Dedifferentiated amniotic fluid mesenchymal stem cell (primary cell): ENCODE measurements at regions not wholly inside any gene's neighbourhood (a gene's known extent, or its start where the extent isn't known, plus 50 kb on each side); places are given as distances from the start of the nearest gene placed in this dataset.

Experiments
- DNase-seq: peaks from one replicate; pipeline ENCODE4 v3.0.0-alpha.2; 2016; ENCODE audit errors: extremely low spot score

DNA sequence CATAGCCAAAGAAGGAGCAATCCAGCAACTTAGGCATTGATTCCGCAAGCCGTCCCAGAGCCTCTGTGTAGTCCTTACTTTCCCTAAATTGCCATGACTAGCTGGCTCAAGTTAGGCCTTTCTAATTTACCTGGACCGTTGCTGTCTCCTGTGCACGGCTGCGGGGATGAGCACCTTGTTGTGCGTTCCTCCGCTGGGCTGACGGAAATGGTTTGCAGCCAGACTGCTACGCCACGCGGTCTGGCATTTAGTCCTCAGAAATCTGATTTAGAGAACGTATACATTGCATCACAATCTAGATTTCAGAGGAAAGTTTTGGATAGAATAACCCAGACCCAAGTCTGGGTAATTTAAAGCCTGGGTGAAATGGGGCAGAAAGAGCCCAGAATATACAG lies 133.2 kb upstream of the ARHGAP5 start:
- DNase-seq, result no peak

DNA sequence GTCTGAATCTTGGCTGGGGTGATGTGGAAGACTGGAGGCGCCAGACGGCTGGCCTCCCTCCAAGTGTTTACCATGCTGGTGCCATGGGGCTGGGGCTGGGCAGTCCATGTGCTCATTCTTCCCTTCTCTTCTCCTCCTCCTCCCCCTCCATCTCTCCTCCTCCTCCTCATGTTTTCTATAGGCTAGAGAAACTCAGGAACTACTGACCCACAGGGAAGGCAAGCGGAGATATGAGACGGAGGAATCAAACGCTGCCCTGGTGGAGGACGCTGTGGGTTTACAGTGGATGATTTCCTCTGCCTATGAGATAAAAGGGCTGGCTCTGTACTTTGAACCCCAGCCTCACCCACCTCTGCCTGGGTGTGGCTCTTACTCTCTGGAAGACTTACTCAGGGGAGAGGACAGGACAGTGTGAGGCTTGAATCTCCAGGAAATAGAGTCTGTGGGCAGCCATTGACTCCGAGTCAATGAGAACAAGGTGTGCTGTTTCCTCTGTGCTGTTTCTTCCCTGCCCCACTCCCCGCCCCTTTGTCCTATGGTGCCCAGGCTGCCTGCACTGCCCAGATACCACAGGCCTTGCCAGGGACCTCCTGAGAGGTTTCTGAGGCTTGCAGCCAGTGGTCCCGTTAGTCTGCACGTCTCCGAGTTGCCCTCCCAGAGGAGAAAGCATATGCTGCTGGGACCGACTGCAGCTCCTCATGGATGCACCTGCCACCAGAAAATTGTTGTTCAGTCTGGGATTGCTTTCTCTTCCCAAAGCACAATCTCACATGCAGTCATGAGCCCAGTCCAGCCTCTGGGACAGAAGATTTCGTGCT lies 132.6 kb upstream of the ARHGAP5 start:
- DNase-seq, result no peak

DNA sequence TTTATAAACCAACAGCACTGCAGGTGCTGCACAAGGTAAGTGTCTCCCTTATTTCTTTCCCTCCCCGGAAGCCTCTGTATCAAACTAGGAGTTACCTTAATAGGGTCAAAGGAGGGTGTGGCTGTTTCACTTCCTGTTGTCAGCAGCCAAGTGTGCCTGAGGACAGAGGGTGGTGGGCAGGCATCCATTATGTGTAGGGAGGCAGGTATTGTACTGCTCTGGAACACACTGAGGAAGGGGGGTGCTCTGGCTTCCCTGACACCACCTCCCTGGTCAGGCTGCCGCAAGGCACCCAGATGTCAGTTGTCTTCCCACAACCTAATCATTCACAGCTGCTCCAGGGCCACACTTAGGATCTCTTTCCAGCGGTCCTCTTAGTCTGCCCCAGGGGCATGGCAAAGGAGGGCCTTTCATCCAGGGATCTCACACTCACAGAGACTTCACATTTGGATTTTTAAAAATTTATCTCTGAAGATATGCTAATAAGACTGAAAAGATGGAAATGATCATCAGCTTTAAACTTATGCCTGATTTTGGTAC lies 132.0 kb upstream of the ARHGAP5 start:
- no peak for DNase-seq

DNA sequence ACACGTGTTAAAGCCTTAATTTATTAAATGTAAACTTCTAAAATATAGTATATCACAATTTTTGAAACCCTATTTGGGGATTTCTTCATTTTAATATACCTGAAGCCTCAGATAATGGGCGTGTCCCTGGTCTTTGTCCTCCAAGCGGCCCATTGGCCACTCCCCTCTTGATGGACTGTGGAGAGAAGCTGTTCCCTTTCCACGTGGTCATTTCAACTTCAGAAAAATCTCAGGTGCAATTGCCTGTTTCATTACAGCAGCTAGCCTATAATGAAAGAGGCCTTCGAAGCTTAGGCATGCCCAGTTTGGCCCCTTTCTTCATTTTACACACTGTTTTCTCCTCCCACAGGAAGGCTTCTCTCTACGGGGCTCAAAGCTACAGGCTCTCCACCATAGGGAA lies 131.4 kb upstream of the ARHGAP5 start:
- no peak for DNase-seq

DNA sequence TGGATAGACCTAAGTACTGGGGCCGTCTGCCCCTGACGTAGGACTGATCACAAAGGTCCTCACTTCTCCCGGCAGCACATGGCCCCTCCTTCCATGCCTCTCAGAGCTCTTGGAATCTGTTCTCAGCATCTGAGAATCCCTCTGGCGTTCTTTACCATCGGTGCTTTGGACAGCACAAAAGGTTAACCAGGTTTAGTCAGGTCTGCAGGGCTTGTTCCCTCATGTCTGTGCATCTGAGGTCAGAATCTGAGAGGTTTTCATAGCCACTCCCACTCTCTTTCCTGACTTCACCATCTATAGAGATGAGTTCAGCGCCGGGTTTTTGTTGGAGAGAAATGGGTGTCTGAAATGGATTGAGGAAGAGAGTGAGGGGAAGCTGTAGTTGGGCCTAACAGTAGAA lies 130.0 kb upstream of the ARHGAP5 start:
- DNase-seq, result no peak

DNA sequence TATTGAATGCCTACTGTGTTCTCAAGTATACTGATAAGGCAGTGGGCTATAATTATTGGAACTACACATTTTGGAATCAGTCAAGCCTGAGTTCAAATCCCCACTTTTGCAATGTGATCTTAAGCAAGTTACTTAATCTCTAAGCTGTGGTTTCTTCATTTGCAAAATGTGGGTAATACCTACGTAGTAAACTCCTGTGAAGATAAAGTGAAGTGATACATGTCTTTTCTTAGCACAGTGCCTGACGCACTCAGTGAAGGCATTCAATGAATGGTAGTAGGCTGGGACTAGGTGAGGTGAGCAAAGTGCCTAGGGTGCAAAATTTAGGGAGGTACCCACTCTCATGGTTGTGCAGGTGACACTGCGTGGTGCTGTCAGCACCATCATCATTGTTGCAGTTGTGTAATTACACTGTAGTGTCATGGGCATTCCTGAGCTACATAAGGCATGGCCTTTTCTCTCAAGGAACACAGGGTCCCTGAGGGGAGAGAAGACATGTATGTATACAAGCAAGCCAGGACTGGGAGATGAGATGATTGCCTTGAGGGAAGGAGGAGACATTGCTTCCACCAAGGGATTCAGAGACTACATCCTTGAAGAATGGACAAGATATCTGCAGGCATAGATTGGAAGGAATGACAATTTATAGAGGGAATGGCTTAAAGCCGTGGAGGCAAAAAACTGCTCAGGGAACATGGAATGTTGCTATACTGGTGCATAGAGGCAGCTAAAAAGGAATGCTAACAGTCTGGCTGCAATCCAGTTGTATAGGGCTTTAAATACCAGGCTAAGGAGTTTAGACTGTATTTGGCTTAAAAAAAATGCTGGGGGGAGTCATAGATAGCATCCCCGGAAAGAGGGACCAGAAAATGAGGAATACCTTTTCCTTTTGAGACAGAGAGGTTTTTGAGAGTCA lies 129.2 kb upstream of the ARHGAP5 start:
- no peak for DNase-seq

DNA sequence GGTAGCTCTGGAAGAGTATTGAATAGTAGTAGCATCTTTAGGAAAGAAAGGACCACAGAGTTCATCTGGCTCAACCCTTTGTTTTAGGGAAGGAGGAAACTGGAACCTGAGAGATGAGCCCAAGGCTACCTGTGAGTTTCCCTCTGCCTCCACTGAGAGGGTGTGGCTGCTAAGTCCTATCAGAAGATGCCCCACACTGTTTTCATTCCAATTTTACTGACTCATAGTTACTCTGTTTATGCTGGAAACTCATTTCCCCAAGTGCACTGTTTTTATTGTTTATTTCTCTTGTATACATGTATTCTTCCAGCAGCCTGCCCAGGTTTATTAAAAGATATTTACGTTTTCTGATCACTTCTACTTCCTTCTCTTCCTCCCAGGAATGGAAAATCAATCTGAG lies 127.4 kb upstream of the ARHGAP5 start:
- DNase-seq, result peak; percentile 32

DNA sequence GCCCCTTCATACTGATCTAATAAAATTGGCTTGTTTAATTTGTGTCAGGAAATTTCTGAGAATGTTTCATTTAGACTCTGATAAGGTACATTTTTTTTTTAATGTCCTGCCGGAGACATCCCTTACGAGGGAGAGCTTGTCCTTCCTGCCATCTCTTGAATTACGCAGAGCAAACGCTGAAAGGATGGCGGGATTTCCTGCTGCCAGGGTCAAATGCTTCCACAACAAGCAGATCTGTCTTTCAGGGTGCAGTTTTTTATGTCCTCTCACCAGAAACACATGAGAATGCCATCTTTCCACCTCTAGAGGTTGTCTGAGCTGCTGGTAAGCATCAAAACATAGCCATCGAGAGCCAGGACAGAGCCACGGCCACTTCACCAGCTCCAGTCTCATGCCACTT lies 126.8 kb upstream of the ARHGAP5 start:
- DNase-seq, result no peak

DNA sequence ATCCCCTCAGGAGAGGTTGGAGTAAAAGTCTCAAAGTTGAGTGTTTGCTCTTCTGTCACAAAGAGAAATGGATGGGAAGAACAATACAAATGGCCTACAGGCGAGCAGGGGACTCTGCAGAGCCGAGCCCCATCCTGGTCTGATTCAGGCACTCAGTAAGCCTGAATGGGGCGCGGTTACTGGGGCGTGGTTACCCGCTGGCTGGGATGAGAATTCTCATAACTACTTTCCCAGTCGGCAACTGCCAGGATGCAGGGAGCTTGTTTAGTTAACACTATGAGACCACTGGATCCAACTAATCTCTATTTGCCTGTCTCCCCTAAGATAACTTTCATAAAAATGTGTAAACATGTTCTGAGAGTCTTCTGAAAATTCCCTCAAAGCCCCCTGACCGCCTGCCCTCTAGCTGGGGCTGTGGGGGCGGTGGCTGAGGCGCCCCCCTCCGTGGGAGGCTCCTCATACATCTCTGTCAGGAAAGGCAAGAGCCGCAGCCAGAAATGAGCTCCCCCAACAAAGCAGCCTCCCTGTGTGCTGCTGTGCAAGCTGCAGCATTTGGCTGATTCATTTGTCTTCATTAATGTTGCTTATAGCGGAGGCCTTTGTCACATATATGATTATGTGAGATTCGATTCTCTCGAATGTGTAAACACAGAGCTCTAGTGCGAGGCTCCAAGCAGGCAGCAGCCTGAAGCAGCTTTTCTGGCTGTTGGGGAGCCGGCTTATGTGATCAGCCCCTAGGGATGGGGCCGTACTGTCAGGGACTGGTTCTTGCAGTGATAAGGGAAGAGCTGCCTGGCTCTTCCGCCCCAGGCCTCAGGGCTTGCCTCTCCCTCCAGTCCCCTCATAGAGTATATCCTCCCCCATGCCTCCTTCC lies 126.1 kb upstream of the ARHGAP5 start:
- DNase-seq, result no peak

DNA sequence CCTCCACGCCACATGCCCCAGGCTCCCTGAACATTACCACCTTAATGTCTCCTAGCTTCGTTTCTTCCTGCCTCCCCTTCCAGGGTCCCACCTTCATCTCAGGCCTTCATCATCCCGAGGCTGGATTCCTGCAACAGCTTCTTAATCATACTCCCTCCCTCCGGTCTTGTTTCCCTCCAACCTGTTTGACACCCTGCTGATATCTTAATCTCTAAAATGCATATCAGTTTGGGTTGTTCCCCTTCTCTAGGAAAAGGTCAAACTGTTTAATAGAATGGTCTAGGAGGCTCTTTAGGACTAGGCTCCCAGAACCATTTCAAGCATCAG lies 125.5 kb upstream of the ARHGAP5 start:
- DNase-seq, result no peak

DNA sequence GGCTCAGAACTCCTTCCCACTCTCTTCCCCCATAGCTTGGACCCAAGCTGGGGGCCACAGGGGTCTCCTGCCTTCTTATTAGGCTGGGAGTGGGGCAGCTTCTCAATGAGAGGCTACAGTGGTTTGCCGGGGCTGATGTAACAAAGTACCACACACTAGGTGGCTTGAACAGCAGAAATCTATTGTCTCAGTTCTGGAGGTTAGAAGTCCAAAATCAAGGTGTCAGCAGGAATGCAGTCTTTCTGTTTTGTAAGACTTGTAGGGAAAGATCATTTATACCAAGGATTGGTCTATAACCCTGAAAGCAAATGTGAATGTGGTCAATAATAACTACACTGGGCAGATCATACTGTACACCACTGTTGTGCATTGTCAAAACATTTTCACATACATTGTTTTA lies 124.5 kb upstream of the ARHGAP5 start:
- DNase-seq, result no peak

DNA sequence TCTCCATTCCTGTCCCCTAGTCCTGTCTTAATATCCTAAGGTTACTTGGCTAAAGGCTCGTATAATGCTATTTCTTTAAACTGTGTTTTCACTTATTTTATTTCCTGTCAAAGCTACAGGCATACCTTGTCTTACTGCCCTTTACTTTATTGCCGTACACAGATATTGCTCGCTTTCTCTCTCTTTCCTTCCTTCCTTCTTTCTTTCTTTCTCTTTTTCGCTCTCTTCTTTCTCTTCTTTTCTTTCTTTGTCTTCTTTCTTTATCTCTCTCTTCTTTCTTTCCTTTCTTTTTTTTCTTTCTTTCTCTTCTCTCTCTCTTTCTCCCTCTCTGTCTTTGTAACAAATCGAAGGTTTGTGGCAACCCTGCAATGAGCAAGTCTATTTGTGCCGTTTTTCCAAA lies 123.9 kb upstream of the ARHGAP5 start:
- DNase-seq, result no peak

DNA sequence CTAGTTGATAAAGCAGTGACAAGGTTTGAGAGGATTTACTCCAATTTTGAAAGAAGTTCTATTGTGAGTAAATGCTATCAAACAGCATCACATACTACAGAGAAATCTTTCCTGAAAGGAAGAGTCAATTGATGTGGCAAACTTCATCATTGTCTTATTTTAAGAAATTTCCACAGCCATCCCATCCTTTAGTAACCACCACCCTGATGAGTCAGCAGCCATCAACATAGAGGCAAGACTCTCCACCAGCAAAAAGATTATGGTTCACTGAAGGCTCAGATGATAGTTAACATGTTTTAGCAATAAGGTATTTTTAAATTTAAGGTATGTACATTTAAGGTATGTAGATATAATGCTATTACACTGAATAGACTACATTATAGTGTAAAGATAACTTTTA lies 122.1 kb upstream of the ARHGAP5 start:
- peak; percentile 24 for DNase-seq

DNA sequence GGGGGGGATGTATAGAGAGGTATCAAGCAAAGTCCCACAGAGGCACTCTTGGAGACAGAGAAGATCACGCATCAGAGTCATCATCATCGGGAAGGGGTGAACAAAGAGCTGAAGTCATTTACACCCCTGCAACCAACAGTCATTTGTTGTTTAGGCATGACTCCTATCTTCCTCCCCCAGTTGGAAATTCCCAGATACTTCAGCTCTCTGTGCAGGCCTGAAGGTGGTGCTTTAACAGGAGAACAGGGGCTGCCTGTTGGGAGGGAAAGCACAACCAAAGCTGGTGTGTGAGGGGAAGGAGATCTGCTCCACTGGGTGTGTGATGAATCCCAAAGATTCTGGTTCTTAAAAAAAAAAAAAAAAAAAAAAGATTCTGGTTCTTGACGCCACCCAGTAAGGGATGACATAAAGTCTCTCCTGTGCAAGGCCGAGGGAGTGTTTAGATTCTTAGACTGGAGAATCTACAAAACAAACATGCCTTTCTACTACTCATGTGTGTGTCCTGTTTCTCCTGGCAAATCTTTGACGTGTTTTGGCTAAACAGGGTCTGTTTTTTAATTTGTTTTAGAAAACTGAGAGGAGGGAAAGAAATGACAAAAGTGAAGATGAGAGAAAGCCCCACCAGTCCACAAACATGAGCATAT lies 121.0 kb upstream of the ARHGAP5 start:
- no peak for DNase-seq

DNA sequence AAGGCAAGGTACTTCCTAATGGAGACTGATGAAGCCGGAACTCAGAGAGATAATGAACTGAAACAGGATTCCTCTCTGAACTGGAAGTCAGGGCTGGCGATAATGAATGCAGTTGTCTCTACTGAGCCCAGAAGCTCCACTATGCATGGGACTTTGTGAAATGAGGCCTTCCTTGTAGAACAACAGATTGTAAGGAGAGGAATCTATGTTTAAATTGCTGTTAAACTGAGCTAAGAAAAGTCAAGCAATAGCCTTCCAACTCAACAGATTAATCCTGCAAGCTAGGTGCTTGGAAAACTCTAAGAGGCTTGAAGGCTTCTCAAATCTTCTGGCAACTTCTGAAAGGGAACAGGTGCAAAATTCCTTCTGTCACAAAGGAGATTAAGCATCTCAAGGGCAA lies 119.5 kb upstream of the ARHGAP5 start:
- no peak for DNase-seq

DNA sequence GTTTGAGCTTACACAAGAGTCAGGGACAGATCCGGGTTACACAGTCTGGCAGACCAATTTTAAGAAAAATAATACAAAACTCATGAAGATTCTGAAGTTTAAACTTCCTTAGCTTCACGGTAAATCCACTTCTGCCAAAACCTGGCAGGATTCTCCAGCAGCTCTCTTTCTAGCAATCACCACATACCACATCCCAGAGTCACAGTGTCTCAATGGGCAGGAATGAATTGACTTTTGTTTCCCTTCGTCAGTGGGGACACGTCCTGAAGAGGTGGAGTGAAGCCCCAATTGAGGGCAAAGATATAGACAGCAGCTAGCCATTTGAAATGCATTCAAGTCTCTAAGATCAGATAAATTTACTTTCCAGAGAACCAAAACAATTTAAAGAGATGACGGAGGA lies 117.1 kb upstream of the ARHGAP5 start:
- DNase-seq, result no peak

DNA sequence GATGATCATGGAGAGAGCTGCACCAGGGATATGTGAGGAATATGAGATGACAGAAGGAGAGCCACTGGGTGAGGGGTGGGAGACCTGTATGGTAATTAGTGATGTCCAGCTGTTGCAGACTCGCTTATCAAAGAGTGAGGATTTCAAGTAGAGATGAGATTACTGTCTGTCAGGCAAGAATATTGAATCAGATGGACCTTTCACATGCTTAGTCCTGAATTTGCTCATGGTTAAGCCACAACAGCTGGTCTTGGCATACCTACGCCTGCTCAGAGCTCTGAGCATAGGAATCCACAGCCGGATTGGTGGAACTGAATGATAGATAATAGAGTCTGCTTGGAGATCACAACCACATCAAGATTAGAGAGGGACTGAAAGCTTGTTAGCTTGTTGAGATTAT lies 115.2 kb upstream of the ARHGAP5 start:
- DNase-seq, result no peak

DNA sequence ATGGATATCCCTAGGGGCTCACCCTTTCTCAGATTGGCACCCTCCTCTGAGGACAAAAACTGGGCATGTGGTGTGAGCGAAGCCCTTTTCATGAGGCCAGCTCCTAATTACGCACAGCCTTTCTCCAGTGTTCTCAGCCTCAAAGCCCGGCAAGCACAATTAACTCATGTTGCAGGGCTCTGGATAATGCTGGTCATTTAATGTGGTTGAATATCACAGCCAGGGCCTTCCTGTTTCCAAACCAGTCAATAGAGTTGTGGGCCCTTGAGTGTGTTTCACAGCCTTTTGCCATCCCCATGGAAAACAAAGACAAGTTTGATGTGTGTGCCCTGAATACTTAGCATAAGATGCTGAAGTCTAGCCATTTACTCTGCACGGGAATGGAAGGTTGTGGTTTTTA lies 114.2 kb upstream of the ARHGAP5 start:
- DNase-seq, result no peak

DNA sequence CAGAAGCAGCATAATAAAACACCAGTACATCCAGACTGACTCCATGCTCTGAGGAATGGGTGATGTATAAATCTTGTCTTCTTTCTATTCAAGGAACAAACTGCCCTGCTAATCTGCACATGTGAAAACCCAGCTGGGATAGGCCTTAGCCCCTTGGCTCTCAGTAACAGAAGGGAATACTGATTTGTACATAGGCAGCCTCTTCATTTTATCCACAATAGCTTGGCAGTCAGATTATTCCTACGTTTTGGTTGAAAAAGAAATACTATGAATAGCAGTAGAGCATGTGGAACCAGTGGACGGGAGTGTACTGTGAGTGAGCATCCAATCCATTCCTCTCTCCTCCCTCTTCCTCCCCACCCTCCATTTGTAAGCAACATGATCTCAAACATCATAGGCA lies 113.5 kb upstream of the ARHGAP5 start:
- no peak for DNase-seq

DNA sequence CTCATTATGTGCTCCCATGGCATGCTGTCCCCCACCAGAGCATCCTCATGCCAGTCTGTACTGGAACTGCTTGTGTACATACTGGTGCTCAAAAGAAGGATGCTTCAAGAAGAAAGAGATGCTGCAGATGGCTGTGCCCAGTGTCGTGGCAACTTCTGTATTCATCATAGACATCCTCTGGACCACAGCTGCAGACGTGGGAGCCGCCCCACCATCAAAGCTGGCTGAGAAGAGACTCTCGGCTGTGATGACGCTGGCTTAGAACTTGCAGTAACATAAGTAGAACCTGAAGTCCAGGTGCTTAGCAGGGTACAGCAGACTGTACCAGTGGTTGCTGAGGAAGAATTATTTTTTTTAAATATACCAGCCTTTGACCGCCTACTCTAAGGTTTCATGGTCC lies 112.6 kb upstream of the ARHGAP5 start:
- DNase-seq, result no peak

DNA sequence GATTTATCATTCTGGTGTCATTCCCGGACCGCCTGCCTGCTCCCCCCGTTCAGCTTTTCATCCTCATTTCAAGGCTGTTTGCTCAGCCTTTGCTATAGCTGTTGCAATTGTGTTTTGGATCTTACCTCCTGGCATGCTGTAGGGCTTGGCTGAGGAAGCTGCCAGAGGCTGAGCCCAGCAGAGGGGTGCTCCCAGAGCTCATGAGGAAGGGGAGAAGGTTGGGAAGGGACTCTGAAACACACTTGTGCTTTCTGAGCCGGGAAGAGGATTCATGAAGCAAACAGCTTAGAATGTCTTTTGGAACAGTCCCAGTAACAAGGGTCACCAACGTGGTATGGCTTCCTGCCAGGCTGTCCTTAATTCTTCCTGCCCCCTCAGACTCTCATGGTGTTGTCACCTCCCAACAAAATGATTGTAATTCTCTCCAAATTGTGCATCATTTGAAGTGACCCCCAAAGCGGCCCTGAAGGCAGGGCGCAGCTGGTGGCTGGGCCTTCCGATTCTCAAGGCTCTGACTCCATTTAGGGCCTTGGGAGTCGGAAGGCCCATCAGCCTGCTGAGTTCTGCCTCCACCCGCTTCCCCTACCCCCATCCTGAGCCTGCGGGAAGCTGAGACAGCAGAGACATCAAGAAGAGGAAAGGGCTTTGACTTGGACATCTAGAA lies 111.9 kb upstream of the ARHGAP5 start:
- no peak for DNase-seq
